M059J (cell line): ENCODE measurements at regions not wholly inside any gene's neighbourhood (a gene's known extent, or its start where the extent isn't known, plus 50 kb on each side); places are given as distances from the start of the nearest gene placed in this dataset.

Experiments
- DNase-seq: peaks from one replicate; pipeline ENCODE4 v3.0.0-alpha.2; 2012; ENCODE audit warnings: low read depth

- no peak for DNase-seq
Measured at GRCh38 chr6:168884050-168884645, 369.5 kb downstream of the THBS2 start.

GRCh38 chr6:168883410-168884049 lies 370.1 kb downstream of the THBS2 start:
- no peak for DNase-seq

- no peak for DNase-seq
Measured at GRCh38 chr6:168880271-168880670, 373.4 kb downstream of the THBS2 start.

- DNase-seq: peak; percentile 61
Measured at GRCh38 chr6:168877821-168878282, 375.8 kb downstream of the THBS2 start.

GRCh38 chr6:168876956-168877355 lies 376.7 kb downstream of the THBS2 start:
- no peak for DNase-seq

- DNase-seq: no peak
Measured at GRCh38 chr6:168875811-168876576, 377.7 kb downstream of the THBS2 start.

GRCh38 chr6:168874637-168875036 lies 379.0 kb downstream of the THBS2 start:
- no peak for DNase-seq

- no peak for DNase-seq
Measured at GRCh38 chr6:168873278-168874190, 380.1 kb downstream of the THBS2 start.

GRCh38 chr6:168871642-168872315 lies 381.9 kb downstream of the THBS2 start:
- no peak for DNase-seq

- no peak for DNase-seq
Measured at GRCh38 chr6:168870982-168871381, 382.7 kb downstream of the THBS2 start.

- no peak for DNase-seq
Measured at GRCh38 chr6:168867247-168868102, 386.2 kb downstream of the THBS2 start.

GRCh38 chr6:168866534-168866933 lies 387.1 kb downstream of the THBS2 start:
- DNase-seq: no peak

GRCh38 chr6:168865522-168865921 lies 388.1 kb downstream of the THBS2 start:
- DNase-seq: no peak

GRCh38 chr6:168864541-168865460 lies 388.8 kb downstream of the THBS2 start:
- DNase-seq: no peak

GRCh38 chr6:168863467-168863866 lies 390.2 kb downstream of the THBS2 start:
- DNase-seq: no peak

GRCh38 chr6:168862346-168862980 lies 391.2 kb downstream of the THBS2 start:
- DNase-seq: no peak

- no peak for DNase-seq
Measured at GRCh38 chr6:168860987-168861386, 392.7 kb downstream of the THBS2 start.

GRCh38 chr6:168860341-168860740 lies 393.3 kb downstream of the THBS2 start:
- DNase-seq: no peak

- DNase-seq: no peak
Measured at GRCh38 chr6:168858926-168859325, 394.7 kb downstream of the THBS2 start.
